ENCODE measurements at regions not wholly inside any gene's neighbourhood (a gene's known extent, or its start where the extent isn't known, plus 50 kb on each side); places are given as distances from the start of the nearest gene placed in this dataset.
"Not testable (repeated sequence)": the region's sequence is repeated elsewhere in the genome, so short reads cannot be mapped to it uniquely, and the experiment has no call there.

GRCh38 chr2:183803596-183803995, 679.4 kb downstream of the NUP35 start:
- DNase-seq (ENCODE audit: low spot score), result no peak

- DNase-seq (ENCODE audit: low spot score), result no peak
These were observed 683.6 kb downstream of the NUP35 start for GRCh38 chr2:183807870-183808269.

DNA sequence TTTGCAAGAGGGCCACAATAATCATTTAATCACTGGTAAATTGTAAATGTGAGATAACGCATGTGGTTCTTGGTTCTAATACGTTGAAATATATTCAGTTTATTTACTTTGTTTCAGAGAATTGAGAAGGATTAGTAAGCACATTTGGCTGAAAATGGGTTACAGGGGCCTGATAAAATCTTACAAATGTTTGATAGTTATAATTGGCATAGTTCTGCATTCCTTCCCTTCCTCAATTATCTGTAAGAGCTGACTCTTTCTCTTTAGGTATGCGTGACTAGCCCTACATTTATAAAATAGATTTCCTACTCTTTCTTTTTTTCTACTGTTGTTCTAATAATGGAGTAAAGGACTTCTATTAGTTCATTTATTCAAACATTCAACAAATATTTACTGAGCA, 685.2 kb downstream of the NUP35 start:
- DNase-seq (ENCODE audit: low spot score), result no peak

DNA sequence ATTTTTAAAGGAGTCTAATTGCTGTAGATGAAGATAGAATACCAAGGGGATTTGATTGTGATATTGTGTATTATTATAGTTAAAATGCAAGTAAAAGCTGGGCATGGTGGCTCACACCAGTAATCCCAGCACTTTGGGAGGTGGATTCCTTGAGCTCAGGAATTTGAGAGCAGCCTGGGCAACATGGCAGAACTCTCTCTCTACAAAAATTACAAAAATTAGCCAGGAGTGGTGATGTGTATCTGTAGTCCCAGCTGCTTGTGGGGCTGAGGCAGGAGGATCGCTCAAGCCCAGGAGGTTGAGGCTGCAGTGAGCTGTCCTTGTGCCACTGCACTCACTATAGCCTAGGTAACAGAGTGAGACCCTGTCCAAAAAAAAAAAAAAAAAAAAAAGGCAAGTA, 687.0 kb downstream of the NUP35 start:
- no peak for DNase-seq (ENCODE audit: low spot score)

GRCh38 chr2:183812091-183812490, 687.8 kb downstream of the NUP35 start:
- no peak for DNase-seq (ENCODE audit: low spot score)

DNA sequence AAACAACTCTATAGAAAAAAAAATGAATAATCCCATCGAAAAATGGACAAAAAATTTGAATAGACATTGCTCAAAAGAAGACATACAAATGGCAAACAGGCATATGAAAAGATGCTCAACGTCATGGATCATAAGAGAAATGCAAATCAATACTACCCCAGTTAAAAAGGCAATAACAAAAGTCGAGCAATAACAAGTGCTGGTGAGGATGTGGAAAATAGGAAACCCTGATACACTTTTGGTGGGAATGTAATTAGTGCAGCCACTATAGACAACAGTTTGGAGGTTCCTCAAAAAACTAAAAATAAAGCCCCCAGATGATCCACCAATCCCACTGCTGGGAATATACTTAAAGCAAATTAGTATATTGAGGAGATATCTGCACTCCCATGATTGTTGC, 701.5 kb downstream of the NUP35 start:
- DNase-seq (ENCODE audit: low spot score), result no peak

DNA sequence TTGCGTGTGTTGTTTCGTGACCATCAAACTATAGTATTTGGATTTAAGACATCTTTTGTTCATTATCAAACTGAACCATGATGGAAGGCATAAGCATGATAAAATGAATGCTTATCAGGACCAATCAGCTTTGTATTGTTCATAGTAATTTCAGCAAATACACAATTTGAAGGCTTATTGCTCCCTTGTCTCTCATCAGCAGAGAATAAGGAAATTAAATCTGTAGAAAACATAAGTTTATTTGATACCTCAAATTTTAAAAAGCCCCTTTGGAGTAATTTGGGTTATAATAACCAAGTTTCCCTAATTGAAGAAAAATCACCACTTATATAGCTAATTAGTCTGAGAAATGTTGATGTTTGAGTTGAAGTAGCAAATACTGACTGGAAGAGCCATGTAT, 705.7 kb downstream of the NUP35 start:
- DNase-seq (ENCODE audit: low spot score), result no peak

- no peak for DNase-seq (ENCODE audit: low spot score)
These were observed 712.9 kb downstream of the NUP35 start for GRCh38 chr2:183837157-183837556.

- no peak for DNase-seq (ENCODE audit: low spot score)
These were observed 714.1 kb downstream of the NUP35 start for GRCh38 chr2:183838295-183838694.

GRCh38 chr2:183840061-183840584, 715.9 kb downstream of the NUP35 start:
- no peak for DNase-seq (ENCODE audit: low spot score)

DNA sequence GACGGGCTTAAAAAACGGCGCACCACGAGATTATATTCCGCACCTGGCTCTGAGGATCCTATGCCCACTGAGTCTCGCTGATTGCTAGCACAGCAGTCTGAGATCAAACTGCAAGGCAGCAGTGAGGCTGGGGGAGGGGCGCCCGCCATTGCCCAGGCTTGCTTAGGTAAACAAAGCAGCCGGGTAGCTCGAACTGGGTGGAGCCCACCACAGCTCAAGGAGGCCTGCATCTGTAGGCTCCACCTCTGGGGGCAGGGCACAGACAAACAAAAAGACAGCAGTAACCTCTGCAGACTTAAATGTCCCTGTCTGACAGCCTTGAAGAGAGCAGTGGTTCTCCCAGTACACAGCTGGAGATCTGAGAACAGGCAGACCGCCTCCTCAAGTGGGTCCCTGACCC, 725.6 kb downstream of the NUP35 start:
- not testable (repeated sequence) for DNase-seq (ENCODE audit: low spot score)

DNA sequence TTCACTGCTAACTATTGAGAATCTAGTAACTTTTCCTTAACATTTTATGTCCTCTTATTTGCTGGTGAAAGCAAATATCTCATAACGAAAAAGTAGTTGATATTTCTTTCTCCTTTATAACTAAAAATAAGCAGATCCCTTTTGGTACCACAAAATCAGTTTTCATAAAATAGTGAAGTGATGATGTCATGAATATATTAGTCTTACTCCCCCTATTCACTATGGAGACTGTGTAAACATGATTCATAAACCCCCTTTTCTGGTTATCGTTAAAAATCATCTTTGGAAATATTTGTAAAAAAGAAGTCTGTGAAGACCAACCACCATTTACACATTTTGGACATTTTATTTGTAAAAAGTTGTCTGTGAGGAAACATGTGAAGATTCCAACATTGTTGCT, 734.9 kb downstream of the NUP35 start:
- no peak for DNase-seq (ENCODE audit: low spot score)

DNA sequence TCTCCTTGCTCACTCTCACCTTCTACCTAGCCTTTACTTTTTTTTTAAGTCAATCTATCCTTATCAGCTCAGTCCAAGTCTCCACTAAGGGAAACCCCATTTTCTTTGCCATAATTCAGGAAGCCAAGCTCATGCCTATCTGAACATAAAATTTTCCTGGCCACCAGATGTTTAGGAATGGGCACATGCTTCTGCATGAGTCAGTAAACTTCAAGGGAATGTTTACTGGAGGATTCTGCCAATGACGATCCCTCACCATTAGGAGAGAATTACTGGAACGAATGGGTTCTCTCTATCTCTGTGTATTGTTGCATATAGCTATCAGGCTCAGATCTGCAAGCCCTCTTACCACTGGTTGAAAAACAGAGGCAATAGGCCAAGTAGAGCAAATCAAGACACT, 731.7 kb upstream of the ZNF804A start:
- DNase-seq (ENCODE audit: low spot score), result no peak

- DNase-seq (ENCODE audit: low spot score), result no peak
These were observed 731.1 kb upstream of the ZNF804A start for GRCh38 chr2:183867206-183867605.

DNA sequence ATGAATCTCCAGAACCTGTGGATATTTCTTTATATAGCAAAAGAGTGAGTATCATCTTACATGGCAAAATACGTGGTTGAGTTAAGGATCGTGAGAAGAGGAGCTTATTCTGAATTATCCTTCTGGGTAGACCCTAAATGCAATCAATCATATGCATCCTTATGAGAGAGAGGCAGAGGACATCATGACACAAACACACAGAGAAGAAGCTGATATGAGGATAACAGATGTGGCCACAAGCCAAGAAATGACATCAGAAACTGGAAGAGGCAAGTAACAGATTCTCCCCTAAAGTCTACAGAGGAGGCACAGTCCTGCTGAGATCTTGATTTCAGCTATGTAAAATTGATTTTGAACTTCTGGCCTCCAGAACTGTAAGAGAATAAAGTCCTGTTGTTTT, 730.2 kb upstream of the ZNF804A start:
- peak; percentile 3 for DNase-seq (ENCODE audit: low spot score)

DNA sequence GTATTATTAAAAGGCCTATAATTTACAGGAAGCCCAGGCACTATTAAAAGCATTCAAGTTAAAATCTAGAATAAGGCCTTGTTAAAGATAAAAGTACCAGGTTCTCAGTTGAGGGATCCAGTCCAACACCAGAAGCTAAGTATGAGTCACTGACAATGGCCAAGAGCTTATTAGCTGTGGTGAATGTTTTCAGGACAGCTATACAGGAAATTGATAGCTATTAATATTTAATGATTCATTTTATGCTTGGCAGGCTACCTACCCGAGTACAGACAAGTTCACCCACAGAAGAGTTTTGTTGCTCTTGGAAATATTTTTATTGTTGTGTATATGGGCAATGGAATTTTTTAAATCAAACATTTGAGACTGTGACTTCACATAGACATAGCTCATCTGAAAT, 729.6 kb upstream of the ZNF804A start:
- DNase-seq (ENCODE audit: low spot score), result no peak

- no peak for DNase-seq (ENCODE audit: low spot score)
These were observed 726.2 kb upstream of the ZNF804A start for GRCh38 chr2:183872131-183872530.

DNA sequence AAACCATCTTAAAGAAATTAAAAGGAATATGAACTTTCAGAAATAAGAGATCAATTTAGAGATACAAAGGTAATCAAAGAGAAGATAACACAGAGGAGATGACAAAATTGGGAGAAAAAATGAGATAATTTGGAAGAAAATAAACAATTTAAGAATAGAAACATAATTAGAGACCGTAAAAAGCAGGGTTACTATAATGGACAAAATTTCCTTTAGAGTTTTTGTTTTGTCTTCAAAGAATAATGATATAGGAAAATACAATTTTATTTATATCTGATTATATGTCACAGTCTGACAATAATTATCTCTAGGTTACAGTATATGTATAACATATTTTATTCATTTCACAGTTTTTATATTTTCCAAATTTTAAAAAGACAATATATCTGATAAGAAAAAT, 716.4 kb upstream of the ZNF804A start:
- no peak for DNase-seq (ENCODE audit: low spot score)

GRCh38 chr2:183892315-183892941, 705.9 kb upstream of the ZNF804A start:
- DNase-seq (ENCODE audit: low spot score), result no peak

GRCh38 chr2:183898641-183899040, 699.7 kb upstream of the ZNF804A start:
- no peak for DNase-seq (ENCODE audit: low spot score)

DNA sequence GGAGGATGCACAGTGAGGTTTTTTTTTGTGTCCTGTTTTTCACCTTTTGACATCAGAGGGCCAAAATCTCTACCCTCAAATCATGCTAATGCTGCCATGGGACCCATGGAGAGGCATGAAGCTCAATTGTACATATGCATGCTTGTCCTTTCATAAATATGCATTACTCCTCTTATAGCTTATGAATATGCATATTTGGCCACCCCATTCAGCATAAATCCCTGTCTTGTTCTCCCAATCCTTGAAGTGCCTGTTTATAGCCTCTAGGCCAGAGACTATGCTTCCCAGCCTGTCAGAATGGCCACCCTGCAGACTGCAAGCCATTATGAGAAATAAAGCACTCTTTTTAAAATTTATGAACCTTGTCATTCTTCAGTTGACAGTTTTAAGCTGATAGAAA, 696.4 kb upstream of the ZNF804A start:
- DNase-seq (ENCODE audit: low spot score), result no peak

DNA sequence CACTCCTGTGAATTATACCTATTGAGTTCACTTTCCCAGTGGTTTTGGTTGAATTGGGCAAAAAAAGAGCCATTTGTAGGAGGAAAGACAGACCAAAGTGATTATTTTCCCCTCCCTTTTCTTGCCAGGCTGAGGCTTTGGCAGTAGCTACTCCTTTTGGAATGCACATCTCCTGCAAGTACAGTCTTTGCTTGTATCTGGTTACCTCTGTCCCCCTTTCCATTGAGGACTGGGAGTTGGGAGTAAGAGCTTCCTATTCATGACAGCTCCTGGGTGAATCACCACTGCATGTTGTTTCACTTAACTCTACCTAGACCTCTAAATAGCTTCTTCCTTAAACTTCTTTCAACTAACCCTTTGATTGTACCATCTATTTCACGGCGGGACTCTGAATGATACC, 695.3 kb upstream of the ZNF804A start:
- no peak for DNase-seq (ENCODE audit: low spot score)

DNA sequence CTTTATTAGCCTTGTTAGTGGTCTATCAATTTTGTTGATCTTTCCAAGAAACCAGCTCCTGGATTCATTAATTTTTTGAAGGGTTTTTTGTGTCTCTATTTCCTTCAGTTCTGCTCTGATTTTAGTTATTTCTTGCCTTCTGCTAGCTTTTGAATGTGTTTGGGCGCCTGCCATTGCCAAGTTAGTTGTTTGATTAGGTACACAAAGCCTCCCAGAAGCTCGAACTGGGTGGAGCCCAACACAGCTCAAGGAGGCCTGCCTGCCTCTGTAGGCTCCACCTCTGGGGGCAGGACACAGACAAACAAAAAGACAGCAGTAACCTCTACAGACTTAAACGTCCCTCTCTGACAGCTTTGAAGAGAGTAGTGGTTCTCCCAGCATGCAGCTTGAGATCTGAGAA, 682.3 kb upstream of the ZNF804A start:
- DNase-seq (ENCODE audit: low spot score), result not testable (repeated sequence)

- no peak for DNase-seq (ENCODE audit: low spot score)
These were observed 679.2 kb upstream of the ZNF804A start for GRCh38 chr2:183919167-183919566.
